ENCODE measurements at regions not wholly inside any gene's neighbourhood (a gene's known extent, or its start where the extent isn't known, plus 50 kb on each side); places are given as distances from the start of the nearest gene placed in this dataset.

- TF ChIP-seq ZNF513 (CRISPR knock-in tag; conservative IDR thresholded peaks at IDR 0.05) (no peak), ZFP37 (CRISPR knock-in tag; IDR thresholded peaks at IDR 0.05; ENCODE audit: borderline replicate concordance) (no peak), HNF4G (IDR thresholded peaks at IDR 0.05; ENCODE audit: borderline replicate concordance, low read depth, low read length) (peak; percentile 83), HNF4G (CRISPR knock-in tag; IDR thresholded peaks at IDR 0.05; ENCODE audit: borderline replicate concordance, low read depth) (peak; percentile 73; the same call in 1 of the 2 replicates), KLF6 (CRISPR knock-in tag; IDR thresholded peaks at IDR 0.05) (peak; percentile 91; the same call in 1 of the 2 replicates), HOXA9 (CRISPR knock-in tag; IDR thresholded peaks at IDR 0.05; ENCODE audit: borderline replicate concordance) (peak; percentile 98), ZNF382 (CRISPR knock-in tag; IDR thresholded peaks at IDR 0.05; ENCODE audit: borderline replicate concordance) (no peak), MEIS1 (CRISPR knock-in tag; IDR thresholded peaks at IDR 0.05; ENCODE audit: borderline replicate concordance) (peak; percentile 75; the same call in 1 of the 2 replicates), SETDB1 (CRISPR knock-in tag; IDR thresholded peaks at IDR 0.05; ENCODE audit: borderline replicate concordance) (no peak), ZC3H4 (CRISPR knock-in tag; IDR thresholded peaks at IDR 0.05; ENCODE audit: borderline replicate concordance) (no peak), CEBPG (CRISPR knock-in tag; IDR thresholded peaks at IDR 0.05) (peak; percentile 76), CTCF (CRISPR knock-in tag; IDR thresholded peaks at IDR 0.05) (no peak; the same call in 1 of the 2 replicates), ZNF354B (CRISPR knock-in tag; IDR thresholded peaks at IDR 0.05) (peak; percentile 89; the same call in 1 of the 2 replicates), NFE2L2 (IDR thresholded peaks at IDR 0.05; ENCODE audit: low read length) (no peak), MAFG (CRISPR knock-in tag; IDR thresholded peaks at IDR 0.05) (no peak), PLRG1 (conservative IDR thresholded peaks at IDR 0.05) (no peak), ZNF883 (CRISPR knock-in tag; IDR thresholded peaks at IDR 0.05; ENCODE audit: not compliant biosample characterization) (no peak), E2F5 (CRISPR knock-in tag; conservative IDR thresholded peaks at IDR 0.05) (no peak), ZNF616 (CRISPR knock-in tag; IDR thresholded peaks at IDR 0.05; ENCODE audit: low read depth) (no peak), SRF (IDR thresholded peaks at IDR 0.05; ENCODE audit: low read depth, low read length) (peak; percentile 99), ZNF276 (CRISPR knock-in tag; IDR thresholded peaks at IDR 0.05; ENCODE audit: low read depth) (no peak; the same call in 1 of the 2 replicates), ZNF629 (CRISPR knock-in tag; conservative IDR thresholded peaks at IDR 0.05) (no peak; the same call in 1 of the 2 replicates), RAD51 (IDR thresholded peaks at IDR 0.05; ENCODE audit: borderline replicate concordance) (no peak), ZNF597 (CRISPR knock-in tag; IDR thresholded peaks at IDR 0.05) (no peak)
Measured at GRCh38 chr2:18800240-18800971, 211.0 kb upstream of the NT5C1B start (continued).
